T follicular helper cell (primary cell): ENCODE measurements at regions not wholly inside any gene's neighbourhood (a gene's known extent, or its start where the extent isn't known, plus 50 kb on each side); places are given as distances from the start of the nearest gene placed in this dataset.

Experiments
- DNase-seq: peaks from one replicate; pipeline ENCODE4 v3.0.0-alpha.2; 2020; ENCODE audit warnings: low read depth

DNA sequence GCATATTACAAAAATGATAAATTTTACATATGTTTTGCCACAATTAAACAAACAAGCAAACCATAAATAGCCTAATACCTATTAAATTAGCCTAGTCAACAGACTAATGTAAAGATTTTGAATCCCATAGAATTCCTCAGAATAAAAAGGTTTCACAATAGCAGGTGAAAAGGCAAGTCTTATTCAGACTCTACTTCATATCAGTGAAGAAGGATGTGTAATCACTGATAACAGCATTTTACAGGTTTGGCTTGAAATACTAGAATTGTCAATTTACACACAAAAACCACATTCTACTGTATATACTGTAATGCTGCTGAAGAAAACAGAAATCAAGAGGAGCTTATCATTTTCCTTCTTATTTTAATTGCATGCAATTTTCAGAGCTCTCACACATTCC is 90.8 kb upstream of the SSTR1 start:
- DNase-seq, result no peak

DNA sequence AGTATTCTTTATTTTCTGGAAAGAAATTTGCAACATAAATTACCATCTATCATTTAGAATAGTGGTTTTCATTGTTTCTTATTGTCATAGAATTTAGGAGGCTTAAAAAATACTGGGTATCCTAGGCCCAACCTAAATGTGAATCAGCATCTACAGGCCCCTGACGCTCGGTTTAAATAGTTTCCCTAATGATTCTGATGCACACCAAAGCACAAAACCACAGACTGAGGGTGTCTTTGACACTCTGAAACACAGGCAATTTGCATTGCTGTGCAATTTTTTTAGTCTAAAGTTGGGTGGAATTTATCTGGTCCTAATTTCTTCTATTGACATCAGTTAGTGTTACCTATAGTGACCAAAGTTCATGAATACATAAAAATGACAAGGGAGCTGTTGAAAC is 87.6 kb upstream of the SSTR1 start:
- no peak for DNase-seq

DNA sequence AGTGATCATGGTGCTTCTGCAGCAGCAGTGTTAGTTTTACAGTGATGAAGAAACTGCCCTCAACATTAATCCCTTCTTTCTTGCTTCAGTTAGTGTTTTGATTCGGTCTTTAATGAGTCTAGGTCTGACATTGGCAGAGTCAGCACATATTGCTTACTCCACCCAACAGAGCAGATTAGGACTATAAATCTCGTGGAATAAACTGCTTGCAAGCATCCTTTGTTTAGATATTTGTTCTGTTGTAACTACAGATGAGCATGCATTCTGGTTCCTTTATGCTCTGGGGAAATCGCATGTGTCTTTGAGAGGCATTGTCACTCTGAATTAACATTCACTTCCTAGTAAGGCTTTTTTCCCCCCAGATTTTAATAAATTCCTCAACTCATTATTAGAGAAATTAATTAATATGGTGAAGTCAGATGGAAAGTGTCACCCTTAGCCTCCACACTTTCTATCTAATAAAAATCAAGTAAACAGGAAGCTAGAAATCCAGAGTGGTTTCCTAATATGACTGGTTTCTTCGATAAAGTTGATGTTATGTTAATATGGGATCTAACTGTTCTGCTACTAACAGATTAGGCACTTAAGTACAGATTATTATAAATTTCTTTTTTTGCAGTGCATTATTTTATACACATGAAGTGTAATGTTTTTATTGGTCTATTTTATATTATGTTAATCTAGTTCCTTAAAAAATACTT is 86.2 kb upstream of the SSTR1 start:
- DNase-seq, result no peak

DNA sequence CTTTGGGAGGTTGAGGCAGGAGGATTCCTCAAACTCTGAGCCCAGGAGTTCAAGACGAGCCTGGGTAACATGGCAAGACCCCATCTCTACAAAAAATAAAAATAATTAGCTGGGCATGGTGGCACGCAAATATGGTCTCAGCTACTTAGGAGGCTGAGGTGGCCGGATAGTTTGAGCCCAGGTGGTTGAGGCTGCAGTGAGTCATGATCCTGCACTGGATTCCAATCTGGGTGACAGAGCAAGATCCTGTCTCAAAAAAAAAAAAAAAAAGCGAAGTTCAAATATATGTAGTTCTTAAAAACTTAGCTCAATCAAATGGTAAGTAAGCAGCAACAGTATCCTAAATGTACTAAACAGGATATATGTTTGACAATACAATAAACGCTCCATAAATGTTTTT is 85.5 kb upstream of the SSTR1 start:
- DNase-seq, result no peak

DNA sequence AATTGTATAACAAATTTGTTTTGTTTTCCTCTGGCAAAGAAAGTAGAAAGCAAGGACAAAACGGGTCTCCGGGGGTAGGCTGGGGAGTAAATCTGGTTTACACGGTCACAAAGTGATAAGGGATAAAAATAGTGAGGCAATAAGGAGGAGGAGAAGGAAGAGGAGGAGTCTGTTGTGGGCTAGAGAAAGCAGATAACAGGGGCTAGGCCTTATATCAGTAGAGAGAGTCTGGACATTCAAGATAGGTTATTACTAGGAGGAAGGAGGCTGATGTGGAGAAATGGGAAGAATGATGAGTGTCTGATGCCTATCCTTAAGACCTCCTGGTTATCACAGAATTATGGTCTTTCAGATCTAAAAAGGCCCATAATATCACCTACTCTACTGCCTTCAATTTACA is 83.2 kb upstream of the SSTR1 start:
- no peak for DNase-seq

DNA sequence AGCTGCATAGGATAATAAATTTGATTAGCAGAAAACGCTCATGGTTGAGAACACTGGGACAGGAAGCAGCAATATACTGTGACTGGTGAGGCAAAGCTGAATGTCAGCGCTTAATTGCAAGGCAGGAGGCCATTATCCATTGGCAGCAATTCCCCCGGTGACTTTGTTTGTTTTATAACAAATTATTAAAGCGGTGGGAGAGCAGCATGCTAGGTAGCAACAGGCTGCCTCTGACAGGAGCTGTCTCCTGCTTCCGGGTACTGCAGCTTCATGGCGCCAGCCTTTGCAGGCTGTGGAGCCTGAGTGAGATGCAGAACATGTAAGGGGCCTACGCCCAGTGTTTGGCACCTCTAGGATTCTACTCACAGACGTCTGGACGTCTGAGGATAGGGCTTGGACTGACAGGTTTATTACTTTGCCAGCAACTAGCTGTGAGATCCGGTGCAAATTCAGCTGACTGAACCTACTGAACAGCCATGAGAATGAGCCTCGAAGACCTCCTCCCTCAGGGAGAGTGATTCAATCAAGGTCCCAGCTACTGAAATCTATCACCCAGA is 82.1 kb upstream of the SSTR1 start:
- DNase-seq, result no peak

DNA sequence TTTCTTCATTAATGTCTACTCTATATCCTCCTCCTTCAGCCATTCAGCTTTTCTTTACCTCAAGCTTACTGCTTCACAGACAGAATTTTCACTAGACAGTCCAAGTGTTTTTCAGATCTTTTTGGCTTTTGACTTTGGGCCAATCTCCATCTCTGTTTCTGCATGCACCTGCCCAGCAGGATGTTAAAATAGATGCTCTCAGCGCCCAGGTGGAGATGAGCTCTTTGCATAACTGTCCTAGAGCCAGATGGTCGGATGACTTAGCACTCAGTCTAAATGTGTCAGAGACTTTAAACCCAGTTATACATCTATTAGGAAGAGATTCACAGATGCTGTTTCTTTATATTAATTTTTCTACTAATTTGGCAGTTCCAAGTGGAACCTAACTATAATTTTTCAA is 80.3 kb upstream of the SSTR1 start:
- no peak for DNase-seq

DNA sequence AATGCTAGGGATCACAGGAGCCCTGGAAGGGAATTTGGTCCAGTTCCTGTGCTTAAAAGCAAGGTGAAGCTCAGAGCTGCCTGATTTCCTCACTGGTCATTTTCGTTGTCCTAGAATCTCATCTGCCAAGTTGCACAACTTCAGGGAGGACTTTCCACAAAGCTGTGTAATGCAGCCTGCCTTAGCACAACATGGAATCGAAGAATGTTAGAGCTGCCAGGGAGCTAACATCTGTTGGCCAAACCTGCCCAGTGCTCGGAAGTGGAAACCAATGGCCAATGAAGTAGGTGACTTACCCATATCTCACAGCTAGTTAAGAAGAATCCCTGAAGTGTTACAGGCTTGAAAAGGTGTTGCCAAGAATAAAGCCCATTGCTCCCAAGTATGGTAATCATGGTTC is 79.9 kb upstream of the SSTR1 start:
- DNase-seq, result no peak

DNA sequence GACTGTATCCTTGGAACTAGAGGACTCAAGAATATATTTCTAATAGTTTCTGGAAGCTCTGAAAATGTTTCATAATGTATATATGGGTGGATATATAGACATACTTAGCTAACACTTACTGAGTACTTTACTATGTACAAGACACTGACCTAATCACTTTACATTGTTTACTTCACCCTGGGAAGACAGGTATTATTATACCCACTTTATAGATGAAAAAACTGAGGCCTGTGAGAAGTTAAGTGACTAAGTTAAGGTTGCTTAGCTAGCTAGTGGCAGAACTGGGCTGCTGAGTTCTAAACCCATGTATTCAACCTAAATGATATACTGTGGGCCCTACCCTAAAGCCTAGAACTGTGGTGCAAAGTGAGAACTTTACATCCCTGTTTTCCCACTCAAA is 79.1 kb upstream of the SSTR1 start:
- no peak for DNase-seq

DNA sequence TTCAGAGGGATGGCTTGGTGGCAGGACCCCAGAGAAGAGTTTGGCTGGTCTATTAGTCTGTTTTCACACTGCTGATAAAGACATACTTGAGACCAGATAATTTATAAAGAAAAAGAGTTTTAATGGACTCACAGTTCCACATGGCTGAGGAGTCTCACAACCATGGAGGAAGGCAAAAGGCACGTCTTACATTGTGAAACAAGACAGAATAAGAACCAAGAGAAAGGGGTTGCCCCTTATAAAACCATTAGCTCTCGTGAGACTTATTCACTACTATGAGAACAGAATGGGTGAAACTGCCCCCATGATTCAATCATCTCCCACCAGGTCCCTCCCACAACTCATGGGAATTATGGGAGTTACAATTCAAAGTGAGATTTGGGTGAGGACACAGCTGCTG is 78.5 kb upstream of the SSTR1 start:
- DNase-seq, result no peak

DNA sequence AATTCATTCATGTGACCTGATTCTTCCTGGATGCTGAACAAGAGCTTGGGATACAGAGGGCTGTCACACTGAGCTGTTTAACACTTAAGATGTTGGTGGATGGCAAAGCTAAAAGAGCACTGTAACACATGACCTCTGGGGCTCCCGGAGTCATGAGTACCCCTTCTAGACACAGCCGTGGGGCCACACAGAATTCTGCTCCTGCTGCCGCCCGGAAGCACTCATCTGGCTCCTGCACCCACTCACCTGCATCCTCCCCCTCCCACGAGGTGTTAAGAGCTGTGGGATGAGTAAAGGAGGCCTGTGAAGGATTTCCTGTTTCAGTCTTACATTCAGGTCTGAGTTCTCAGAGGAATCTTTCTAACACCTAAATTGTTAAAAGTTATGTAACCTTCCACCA is 78.0 kb upstream of the SSTR1 start:
- no peak for DNase-seq

DNA sequence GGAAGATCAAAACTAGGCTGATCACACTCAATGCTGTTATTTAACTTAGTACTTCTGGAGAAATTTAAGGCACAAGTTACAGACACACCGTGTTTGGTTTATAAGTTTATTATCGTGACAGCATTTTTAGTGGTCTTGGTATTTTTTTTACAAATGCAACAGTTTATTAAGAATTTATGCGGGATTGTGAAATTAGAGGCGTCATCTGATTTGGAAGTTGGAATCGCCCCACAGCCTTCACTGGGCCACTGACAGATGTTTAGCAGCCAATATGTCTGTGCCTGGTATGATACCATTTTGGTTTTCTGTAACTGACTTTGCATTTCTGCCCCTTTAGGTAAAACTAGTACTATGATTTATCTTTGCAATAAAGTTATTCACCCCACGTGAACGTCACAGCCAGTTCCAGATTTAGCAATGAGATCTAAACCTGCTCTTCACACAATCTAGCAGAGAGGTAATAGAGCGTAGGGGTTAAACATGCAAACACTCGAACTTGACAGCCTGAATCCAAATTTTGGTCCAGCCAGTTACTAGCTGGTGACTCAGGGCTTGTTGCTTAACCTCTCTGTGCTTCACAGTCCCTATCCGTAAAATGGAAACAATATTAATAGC is 73.2 kb upstream of the SSTR1 start:
- no peak for DNase-seq

DNA sequence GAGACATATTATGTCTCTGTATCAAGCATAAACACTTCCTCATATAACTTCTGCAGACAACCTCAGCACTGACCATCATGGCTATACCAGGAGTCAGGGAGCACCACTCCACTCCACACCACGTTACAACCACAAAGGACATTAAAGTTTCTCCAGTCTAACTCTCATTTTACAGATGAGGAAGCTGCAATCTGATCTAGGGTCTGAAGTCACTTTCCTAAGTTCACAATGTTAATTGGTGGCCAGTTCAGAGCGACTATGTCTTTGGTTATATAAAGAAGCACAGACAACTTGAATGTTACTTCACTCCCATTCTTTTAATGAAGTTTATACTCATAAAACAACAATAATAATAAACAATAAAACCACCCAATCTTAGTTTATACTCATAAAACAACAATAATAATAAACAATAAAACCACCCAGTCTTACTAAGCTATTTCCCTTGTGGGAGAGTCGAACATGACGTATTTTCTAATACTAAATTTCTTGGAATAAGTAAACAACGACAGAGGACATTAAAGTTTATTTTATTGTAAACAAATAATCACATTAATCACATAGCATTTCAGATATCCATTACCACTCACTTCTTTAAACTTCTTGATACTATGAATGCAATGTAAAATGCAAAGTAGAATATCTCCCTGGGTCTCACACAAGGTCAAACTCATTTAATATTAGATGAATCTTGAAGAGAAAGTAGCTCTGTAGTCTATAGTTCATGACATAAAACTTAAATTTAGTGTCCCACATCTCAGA is 72.4 kb upstream of the SSTR1 start:
- no peak for DNase-seq

DNA sequence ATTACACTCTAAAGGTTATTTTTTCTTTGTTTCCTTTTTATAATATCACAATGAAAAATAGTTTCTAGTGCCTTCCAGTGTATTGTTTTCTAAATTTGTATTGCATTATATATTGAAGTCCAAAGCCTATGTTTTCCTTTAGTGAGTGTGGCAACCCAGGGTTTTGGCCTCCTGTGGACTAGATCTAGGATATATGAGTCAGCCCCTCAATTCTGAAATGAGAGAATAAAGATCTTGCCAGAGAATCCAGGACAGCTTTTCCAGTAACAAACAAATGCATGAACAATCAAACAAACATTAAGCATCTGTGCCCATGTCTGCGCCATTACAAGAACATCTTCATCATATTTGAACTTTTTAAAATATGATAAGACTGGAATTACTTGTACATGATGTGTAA is 70.7 kb upstream of the SSTR1 start:
- no peak for DNase-seq

DNA sequence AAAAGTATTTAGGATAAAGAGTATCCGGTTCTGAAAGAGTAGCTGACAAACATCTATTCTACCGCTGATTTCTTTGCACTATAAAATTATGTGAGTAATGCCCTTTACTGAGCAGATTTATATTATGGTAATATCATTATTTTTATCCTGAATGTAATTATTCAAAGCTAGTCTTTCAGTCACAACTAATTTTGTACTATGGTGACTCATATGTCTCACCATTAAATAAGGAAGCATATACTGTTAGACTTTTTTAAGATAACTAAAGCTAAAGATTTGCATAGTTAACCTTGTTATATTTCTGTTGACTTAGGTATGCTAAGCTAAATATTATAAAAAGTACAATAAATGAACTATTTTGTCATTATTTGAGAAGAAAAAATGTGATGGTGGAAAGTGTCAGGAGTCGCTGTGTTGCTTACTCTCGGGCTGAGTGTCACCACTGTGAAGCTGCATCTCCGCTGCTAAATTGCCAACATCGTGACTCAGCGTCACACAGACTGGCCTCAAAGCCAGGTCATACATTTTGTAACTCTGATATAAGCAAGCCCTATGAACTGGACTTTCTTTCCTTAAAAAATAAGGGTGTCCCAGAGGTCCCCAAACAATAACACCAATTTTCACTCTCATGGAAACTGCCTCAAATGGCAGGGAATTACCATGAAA is 69.1 kb upstream of the SSTR1 start:
- no peak for DNase-seq

DNA sequence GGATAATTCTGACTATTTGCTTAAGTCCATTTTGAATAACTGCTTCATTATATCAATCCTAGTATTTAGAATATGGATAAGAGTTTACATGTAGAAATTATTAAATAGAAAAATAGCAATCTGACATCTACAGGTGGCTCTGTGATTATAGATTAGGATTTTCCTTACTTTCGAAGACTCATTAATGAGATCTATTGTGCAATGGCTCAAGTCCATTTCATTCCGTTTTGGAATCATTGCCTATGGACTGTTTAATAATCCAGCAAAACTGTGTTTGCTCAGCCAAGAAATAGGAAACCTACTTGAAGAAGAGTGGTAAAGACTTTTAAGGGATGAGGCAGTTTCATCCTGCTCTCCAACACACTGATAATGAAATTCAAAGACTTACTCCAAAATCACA is 67.8 kb upstream of the SSTR1 start:
- no peak for DNase-seq

DNA sequence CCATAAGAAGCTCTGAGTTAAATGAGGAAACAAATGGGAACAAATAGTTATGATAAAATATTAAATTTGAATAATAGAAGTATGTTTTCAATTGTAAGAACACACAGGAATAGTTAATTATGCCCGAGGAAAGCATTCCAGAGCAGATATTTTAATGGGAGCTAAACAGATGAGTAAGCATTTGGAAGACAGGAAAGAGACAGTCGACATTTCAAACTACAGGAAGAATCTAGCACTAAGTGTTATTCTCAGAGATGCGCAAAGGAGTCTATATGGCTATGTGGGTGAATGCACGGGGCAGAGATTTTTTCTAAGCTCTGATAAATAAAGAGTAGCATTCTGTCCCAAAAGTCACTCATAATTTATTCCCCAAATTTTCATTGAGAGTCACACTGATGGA is 64.5 kb upstream of the SSTR1 start:
- DNase-seq, result no peak

DNA sequence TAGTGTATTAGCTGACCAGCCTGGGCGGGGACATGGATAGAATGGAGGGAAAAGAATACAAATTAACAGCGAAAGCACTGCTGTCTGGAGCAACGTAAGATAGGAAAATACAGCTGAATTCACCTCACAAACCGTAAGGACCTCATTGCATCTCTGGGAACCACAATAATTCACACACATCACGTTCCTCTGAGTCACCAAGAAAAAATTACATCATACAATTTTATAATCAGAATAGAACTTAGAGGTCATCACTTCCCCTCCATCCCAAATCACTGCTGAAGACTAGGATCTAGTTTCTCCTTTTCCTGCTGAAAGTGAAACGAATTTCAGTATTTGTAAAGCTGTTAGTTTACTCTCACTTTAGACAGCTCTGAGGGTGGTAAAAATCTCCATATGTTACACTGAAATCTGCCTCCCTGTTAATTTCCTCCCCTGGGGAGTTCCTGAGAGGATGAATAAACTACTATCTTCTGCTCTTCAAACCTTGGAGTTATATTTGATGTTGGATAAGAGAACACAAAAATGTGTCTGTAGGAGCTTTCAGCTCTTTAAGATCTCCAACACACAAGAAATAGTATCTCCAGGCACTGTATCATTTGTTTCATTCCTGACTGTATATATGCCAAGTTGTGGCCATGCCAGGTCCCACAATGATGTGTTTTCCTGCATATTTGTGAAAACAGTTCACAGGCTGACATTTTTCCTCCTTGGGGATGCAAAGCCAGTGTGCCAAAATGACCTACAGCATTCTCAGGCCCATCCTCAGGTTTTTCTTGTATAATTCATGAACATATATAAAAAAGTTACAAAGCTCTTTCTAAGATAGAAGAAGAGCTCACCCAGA is 63.8 kb upstream of the SSTR1 start:
- DNase-seq, result no peak

DNA sequence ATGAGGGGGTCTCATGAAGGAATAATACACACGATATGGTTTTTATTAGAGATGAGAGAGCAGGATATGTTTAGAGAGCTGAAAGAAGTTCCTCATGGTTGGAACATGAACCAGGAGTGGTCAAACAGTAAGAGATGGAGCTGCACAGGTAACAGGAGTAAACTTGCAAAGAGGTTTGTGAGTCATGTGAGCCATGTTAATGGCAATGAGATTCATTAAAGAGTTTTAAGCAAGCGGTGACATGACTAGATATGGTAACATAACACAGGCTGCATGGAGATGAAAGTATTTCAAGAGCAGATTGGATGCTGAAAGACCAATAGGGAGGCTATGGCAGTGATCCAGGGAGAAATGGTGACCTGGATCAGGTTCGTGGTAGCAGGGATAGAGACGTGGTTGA is 62.6 kb upstream of the SSTR1 start:
- DNase-seq, result no peak

DNA sequence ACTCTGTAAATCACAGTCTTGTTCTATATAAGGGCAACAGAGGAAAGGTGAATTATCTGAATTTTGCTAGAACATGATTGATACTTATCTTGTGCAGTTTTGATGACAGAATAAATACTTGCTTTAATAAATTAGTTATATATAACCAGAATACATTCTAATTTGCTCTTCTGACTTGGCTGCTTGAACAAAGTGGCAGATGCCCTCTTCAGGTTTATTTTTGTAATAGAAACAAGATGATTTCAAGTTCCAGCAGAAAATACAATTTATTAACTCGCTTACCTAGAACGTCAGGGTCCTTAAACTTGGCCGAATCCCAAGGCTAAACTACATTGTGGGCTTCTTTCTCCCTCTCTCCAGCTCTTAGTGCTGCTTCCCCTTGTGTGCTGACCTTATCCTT is 57.6 kb upstream of the SSTR1 start:
- DNase-seq, result no peak
